ENCODE measurements at regions not wholly inside any gene's neighbourhood (a gene's known extent, or its start where the extent isn't known, plus 50 kb on each side); places are given as distances from the start of the nearest gene placed in this dataset.
"Not testable (repeated sequence)": the region's sequence is repeated elsewhere in the genome, so short reads cannot be mapped to it uniquely, and the experiment has no call there.

- Histone ChIP-seq H3F3A (ENCODE audit: insufficient read depth) (no peaks in the 10 kb centered on the region), H3K9me2 (replicated peaks; ENCODE audit: insufficient read depth, low read length) (no peaks in the 10 kb centered on the region), H3K27ac (ENCODE audit: low read depth, low read length) (no peak overlapping the region), H3K4me3 (ENCODE audit: insufficient read depth, low read length, poor library complexity, severe bottlenecking) (no peak overlapping the region), H3K9ac (ENCODE audit: low read length) (no peak overlapping the region), H4K20me1 (ENCODE audit: low read depth, low read length) (no peaks in the 10 kb centered on the region), H2AFZ (ENCODE audit: low read depth, low read length, severe bottlenecking) (no peak overlapping the region), H3K79me2 (ENCODE audit: insufficient read depth, low read length) (no peaks in the 10 kb centered on the region), H3K27me3 (ENCODE audit: low read length) (no peaks in the 10 kb centered on the region), H3K4me2 (ENCODE audit: low read depth, low read length, poor library complexity, severe bottlenecking) (no peak overlapping the region), H3K9me3 (ENCODE audit: insufficient read depth, low read length) (no peaks in the 10 kb centered on the region), H3K36me3 (ENCODE audit: low read length) (no peaks in the 10 kb centered on the region)
- TF ChIP-seq CTCF (IDR thresholded peaks at IDR 0.05; ENCODE audit: insufficient read depth, low read length, poor library complexity, severe bottlenecking) (no peak), EZH2phosphoT487 (conservative IDR thresholded peaks at IDR 0.05; ENCODE audit: low read length) (no peak)
Measured at GRCh38 chr7:119643558-119643957, 629.4 kb upstream of the KCND2 start.

- Histone ChIP-seq H3K9me3 (ENCODE audit: insufficient read depth, low read length) (no peaks in the 10 kb centered on the region), H3K79me2 (ENCODE audit: insufficient read depth, low read length) (no peaks in the 10 kb centered on the region), H3K4me3 (ENCODE audit: insufficient read depth, low read length, poor library complexity, severe bottlenecking) (no peak overlapping the region), H3K27ac (ENCODE audit: low read depth, low read length) (no peak overlapping the region), H3K9ac (ENCODE audit: low read length) (no peak overlapping the region), H3F3A (ENCODE audit: insufficient read depth) (no peaks in the 10 kb centered on the region), H3K27me3 (ENCODE audit: low read length) (no peaks in the 10 kb centered on the region), H3K9me2 (replicated peaks; ENCODE audit: insufficient read depth, low read length) (no peaks in the 10 kb centered on the region), H4K20me1 (ENCODE audit: low read depth, low read length) (no peaks in the 10 kb centered on the region), H3K4me2 (ENCODE audit: low read depth, low read length, poor library complexity, severe bottlenecking) (no peak overlapping the region), H3K36me3 (ENCODE audit: low read length) (no peaks in the 10 kb centered on the region), H2AFZ (ENCODE audit: low read depth, low read length, severe bottlenecking) (no peak overlapping the region)
- TF ChIP-seq CTCF (IDR thresholded peaks at IDR 0.05; ENCODE audit: insufficient read depth, low read length, poor library complexity, severe bottlenecking), result no peak
Measured at GRCh38 chr7:119647286-119647685, 625.7 kb upstream of the KCND2 start.

- H3K9ac ChIP-seq (ENCODE audit: low read length); H3K27me3 ChIP-seq (ENCODE audit: low read length); H3K9me3 ChIP-seq (ENCODE audit: insufficient read depth, low read length); H3K4me2 ChIP-seq (ENCODE audit: low read depth, low read length, poor library complexity, severe bottlenecking); H3K36me3 ChIP-seq (ENCODE audit: low read length); H3K4me3 ChIP-seq (ENCODE audit: insufficient read depth, low read length, poor library complexity, severe bottlenecking); H2AFZ ChIP-seq (ENCODE audit: low read depth, low read length, severe bottlenecking); H4K20me1 ChIP-seq (ENCODE audit: low read depth, low read length); H3K9me2 ChIP-seq (replicated peaks; ENCODE audit: insufficient read depth, low read length); H3K27ac ChIP-seq (ENCODE audit: low read depth, low read length); H3K79me2 ChIP-seq (ENCODE audit: insufficient read depth, low read length); H3F3A ChIP-seq (ENCODE audit: insufficient read depth): not testable (repeated sequence)
Measured at GRCh38 chr7:119648752-119649151, 624.2 kb upstream of the KCND2 start.

GRCh38 chr7:119660080-119660479 is 612.9 kb upstream of the KCND2 start:
- Histone ChIP-seq H2AFZ (ENCODE audit: low read depth, low read length, severe bottlenecking) (no peak overlapping the region), H3K9me2 (replicated peaks; ENCODE audit: insufficient read depth, low read length) (no peaks in the 10 kb centered on the region), H4K20me1 (ENCODE audit: low read depth, low read length) (no peaks in the 10 kb centered on the region), H3K9me3 (ENCODE audit: insufficient read depth, low read length) (no peaks in the 10 kb centered on the region), H3K27ac (ENCODE audit: low read depth, low read length) (no peak overlapping the region), H3K4me2 (ENCODE audit: low read depth, low read length, poor library complexity, severe bottlenecking) (no peak overlapping the region), H3K36me3 (ENCODE audit: low read length) (no peaks in the 10 kb centered on the region), H3K4me3 (ENCODE audit: insufficient read depth, low read length, poor library complexity, severe bottlenecking) (no peak overlapping the region), H3F3A (ENCODE audit: insufficient read depth) (no peaks in the 10 kb centered on the region), H3K9ac (ENCODE audit: low read length) (no peak overlapping the region), H3K79me2 (ENCODE audit: insufficient read depth, low read length) (no peaks in the 10 kb centered on the region), H3K27me3 (ENCODE audit: low read length) (no peaks in the 10 kb centered on the region)
- TF ChIP-seq EZH2phosphoT487 (conservative IDR thresholded peaks at IDR 0.05; ENCODE audit: low read length) (no peak), CTCF (IDR thresholded peaks at IDR 0.05; ENCODE audit: insufficient read depth, low read length, poor library complexity, severe bottlenecking) (no peak)
